H1 (cell line): ENCODE measurements at regions not wholly inside any gene's neighbourhood (a gene's known extent, or its start where the extent isn't known, plus 50 kb on each side); places are given as distances from the start of the nearest gene placed in this dataset.

ENCODE experiments used
- CTCF ChIP-seq, 3 experiments: IDR thresholded peaks; 1 replicate in 2 of 3; 2 replicates in 1 of 3; pipeline versions ENCODE4 v1.5.1 to v1.6.1; 2011; ENCODE audit warnings: low read length in 3 of 3, mild to moderate bottlenecking in 3 of 3, inconsistent platforms in 2 of 3, low read depth in 1 of 3, moderate library complexity in 1 of 3; ENCODE audit not compliant: insufficient read depth in 1 of 3; ENCODE audit errors: control extremely low read depth in 1 of 3
- JUND ChIP-seq: IDR thresholded peaks from 2 replicates; pipeline ENCODE4 v1.6.1; 2011; ENCODE audit warnings: mild to moderate bottlenecking, improper control_type of control experiment, low read length
- POLR2A ChIP-seq, 2 experiments: IDR thresholded peaks; 1 replicate in 1 of 2; 2 replicates in 1 of 2; pipeline ENCODE4 v1.6.1; 2011; ENCODE audit warnings: low read depth in 2 of 2, low read length in 2 of 2, mild to moderate bottlenecking in 2 of 2; ENCODE audit errors: control extremely low read depth in 1 of 2
- POLR2AphosphoS5 ChIP-seq: IDR thresholded peaks from 2 replicates; pipeline ENCODE4 v1.6.1; 2011; ENCODE audit warnings: low read depth, low read length
- POU5F1 ChIP-seq: IDR thresholded peaks from 2 replicates; pipeline ENCODE4 v1.6.1; 2011; ENCODE audit warnings: low read depth, mild to moderate bottlenecking, low read length, moderate library complexity
- SIN3A ChIP-seq, 2 experiments: IDR thresholded peaks in 1 of 2; conservative IDR thresholded peaks in 1 of 2; 2 replicates each; pipeline ENCODE4 v1.6.1; 2011 to 2012; ENCODE audit warnings: low read length in 2 of 2, improper control_type of control experiment in 1 of 2, low read depth in 1 of 2, mild to moderate bottlenecking in 1 of 2
- SIX5 ChIP-seq: IDR thresholded peaks from 2 replicates; pipeline ENCODE4 v1.6.1; 2011; ENCODE audit warnings: mild to moderate bottlenecking, low read depth, low read length
- SP4 ChIP-seq: IDR thresholded peaks from 2 replicates; pipeline ENCODE4 v1.6.1; 2012; ENCODE audit warnings: low read length, inconsistent platforms

GRCh38 chr5:122705851-122706250 lies 69.0 kb upstream of the SNX2 start:
- TF ChIP-seq CTCF (IDR thresholded peaks at IDR 0.05; ENCODE audit: control extremely low read depth in 1 of 3, insufficient read depth in 1 of 3, low read depth in 1 of 3, low read length in 3 of 3) (no peak), POLR2A (IDR thresholded peaks at IDR 0.05; ENCODE audit: control extremely low read depth in 1 of 2, low read depth in 2 of 2, low read length in 2 of 2) (no peak), SIN3A (conservative IDR thresholded peaks at IDR 0.05 in 1 of 2, IDR thresholded peaks at IDR 0.05 in 1 of 2; ENCODE audit: low read depth in 1 of 2, low read length in 2 of 2) (no peak), POU5F1 (no peak), POLR2AphosphoS5 (no peak), SIX5 (no peak), SP4 (no peak), JUND (no peak)
